HG03521 (cell line): ENCODE measurements at regions not wholly inside any gene's neighbourhood (a gene's known extent, or its start where the extent isn't known, plus 50 kb on each side); places are given as distances from the start of the nearest gene placed in this dataset.
A peak's percentile ranks its signal among the peaks of the same experiment; 100 is the strongest.

Experiments
- ATAC-seq: cut with Tn5 transposase; IDR thresholded peaks from one replicate; pipeline ENCODE4 v1.9.1; 2021; ENCODE audit warnings: mild to moderate bottlenecking, moderate library complexity; ENCODE audit not compliant: unreplicated experiment

DNA sequence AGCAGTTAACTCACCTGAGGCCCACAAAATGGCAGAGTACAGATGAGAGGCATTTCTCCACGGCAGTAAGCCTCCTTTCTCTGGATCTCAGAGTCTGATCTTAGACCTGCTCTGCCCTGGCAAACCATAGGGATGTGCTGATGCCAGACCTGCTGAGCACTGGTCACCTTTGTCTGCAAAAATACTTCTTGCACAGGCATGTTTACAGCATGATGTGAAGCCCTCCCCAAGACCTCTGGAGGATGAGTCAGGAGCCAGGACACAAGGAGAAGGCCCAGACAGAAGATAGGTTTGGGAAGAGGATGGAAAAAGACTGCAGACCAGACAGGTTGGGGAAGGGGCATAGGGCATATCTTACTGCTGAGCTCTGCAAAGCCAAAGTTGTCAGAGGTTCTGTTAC is 426.6 kb downstream of the PMP22 start:
- ATAC-seq = no peak

DNA sequence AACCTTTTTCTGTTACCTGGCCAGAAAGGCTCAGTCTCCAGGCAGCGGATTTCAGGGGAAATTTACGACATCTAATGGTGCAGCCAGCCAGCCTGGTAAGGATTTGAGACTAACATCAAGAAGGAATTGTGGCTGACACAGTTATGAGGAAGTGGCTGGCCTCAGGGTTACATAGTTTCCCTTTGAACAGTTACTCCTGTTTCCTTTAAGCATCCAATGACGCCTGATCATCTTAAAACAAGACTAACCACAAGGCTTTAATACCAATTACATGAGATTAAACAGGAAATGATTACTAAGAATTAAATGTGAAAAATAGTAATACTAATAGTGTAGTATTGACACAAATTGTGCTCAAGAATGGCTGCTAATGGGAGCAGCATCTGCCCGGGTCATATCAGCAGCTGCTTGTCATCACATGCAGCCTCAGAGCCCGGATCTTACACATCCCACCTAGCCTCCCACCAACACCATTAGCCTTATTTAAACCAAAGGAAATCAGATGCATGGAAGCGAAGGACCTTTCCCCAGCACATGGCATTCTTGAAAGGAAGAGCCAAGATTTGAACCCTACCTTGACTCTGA is 431.8 kb downstream of the PMP22 start:
- ATAC-seq = no peak

DNA sequence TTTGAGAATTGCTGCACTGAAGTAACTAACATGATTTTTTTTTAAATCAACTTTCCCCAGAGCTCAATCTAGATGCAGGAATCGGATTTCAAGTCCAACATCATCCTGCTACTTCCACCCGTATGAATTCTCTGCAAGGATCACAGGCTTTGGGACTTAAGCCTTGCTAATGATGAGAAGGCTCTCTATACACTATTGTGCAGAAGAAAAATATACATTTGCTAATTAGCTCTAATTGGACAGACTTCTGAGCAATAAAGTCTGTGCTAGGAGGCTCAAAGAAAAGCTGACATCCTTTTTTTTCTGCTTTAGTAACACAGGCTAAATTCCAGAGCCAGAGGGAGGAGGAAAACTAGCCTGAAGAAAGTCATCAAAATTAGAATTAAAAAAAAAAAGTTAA is 433.6 kb downstream of the PMP22 start:
- no peak for ATAC-seq

DNA sequence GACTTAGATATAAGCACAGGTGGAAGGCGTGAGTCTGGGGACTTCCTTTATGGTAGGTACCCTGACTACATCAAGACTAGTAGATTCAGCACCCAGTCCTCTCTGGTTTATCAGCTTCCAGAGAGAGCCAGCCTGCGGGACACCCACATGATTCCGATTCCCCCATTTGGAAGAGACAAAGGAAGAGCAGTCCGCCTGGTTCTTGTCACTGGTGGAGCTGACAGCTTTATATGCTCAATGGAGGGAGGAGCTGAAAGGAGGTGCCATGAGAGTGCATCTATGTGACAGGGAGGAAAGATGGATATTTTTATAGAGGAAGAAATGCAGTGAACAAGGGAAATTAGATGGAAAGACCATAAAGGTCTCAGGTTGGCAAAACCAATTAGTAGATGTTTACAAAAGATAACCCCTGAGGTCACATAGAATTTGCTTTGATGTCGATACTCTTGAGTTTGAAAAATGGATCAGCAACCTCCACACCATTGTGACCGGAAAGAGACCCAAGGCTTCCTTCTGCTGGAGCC is 437.7 kb downstream of the PMP22 start:
- no peak for ATAC-seq

DNA sequence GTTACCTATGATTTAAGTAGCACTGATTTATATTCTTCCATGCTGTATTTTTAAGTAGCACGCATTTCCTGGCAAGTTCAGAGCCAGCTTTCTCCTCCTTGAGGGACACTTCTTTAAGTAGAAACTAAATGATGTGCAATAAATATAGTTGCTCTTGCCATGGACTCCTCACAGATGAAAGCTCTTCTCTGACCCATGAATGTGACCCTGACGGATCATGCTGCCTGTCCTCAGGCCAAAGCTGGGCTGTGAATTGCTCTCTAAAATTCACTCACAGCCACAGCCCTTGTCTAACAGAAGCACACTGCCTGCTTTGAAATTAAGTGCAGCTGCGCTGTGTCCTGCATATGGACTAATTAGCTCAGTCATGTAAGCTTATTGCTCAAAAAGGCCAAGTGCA is 438.8 kb downstream of the PMP22 start:
- ATAC-seq = no peak

DNA sequence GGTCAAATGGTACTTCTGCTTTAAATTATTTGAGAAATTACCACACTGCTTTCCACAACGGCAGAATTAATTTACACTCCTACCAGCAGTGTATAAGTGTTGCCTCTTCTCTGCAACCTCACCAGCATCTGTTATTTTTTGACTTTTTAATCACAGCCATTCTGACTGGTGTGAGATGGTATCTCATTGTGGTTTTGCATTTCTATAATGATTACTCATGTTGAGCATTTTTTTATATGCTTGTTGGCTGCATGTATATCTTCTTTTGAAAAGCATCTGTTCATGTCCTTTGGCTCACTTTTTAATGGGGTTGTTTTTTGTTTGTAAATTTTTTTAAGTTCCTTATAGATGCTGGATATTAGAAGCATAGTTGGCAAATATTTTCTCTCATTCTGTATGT is 446.7 kb downstream of the PMP22 start:
- ATAC-seq = no peak

DNA sequence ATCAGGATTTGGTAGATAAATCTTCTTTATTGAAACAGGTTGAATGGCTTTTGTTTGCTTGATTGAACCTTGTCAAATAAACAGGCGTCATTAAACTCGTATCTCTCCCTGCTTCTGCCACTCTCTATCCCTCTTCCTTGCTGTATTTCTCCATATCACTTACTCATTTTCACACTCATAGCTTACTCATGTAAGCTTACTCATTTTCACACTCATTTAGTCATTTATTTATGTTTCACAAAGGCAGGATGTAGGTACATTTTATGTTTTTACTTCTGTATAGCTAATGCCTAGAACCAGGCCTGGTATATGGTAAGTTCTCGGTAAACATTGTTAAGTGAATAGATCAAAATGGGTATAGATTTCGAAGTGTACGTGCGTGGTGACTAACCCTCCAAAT is 450.0 kb downstream of the PMP22 start:
- ATAC-seq = no peak

DNA sequence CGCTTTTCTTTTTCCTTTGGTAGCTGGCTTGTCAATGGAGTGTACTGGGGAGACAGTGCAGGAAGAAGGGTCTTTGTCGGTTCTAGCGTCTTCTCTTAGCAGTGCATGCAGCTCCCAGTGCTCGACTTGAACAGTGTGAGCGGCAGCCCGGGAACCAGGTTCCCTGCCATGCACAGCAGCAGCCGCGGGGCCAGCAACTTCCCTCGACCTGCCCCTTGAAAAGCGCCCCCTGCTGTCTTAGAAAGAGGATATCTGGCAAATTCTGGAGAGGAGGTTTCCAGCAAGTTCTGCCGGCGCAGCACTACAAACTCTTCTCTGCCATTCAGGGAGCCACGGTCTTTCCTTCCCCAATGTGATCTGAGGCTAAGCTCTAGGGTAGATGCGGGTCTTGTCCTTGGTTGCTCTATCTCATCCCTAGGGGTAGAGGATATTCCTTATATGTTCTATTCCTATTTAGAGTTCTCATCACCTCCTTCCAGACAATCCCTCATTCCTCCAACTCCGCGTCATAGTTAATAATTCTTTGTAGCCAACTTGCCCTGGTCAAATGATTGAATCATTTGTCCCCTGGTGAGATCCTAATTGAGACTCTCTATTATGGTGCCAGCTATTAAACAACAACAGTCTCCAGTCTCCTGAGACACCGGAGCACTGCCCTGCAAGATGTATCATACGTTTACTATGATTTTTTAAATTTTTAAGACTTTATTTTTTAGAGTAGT is 451.3 kb downstream of the PMP22 start:
- ATAC-seq = no peak

DNA sequence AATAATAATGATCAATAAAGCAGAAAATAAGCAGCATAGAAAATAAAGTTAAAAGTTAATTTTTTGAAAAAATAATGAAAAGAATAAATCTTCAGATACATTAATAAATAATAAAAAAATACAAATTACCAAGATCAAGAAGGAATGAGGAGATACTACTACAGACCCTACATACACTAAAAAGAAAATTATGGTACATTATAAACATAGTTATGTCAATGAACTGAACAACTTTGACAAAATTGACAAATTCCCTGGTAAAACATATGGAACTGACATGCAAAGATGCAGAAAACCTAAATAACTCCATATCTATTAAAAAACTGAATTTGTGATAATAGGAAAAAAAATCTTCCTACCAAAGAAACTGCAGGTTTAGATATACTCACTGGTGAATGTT is 456.7 kb downstream of the PMP22 start:
- no peak for ATAC-seq

DNA sequence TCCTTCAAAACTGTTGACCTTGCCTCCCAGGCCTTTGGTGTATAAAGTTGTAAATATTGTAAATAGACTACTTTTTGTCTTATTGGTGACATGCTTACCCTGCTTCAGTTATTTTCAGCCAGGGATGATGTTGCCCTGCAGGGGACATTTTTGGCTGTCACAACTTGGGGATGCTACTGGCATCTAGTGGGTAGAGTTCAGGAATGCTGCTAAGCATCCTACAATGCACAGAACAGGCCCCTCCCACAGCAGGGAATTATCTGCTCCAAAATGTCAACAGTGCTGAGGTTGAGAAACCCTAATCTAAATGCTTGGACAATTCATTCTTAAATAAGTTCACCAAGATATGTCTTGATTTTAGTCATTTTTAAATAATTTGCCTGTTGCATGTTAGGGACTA is 459.8 kb downstream of the PMP22 start:
- ATAC-seq = no peak

DNA sequence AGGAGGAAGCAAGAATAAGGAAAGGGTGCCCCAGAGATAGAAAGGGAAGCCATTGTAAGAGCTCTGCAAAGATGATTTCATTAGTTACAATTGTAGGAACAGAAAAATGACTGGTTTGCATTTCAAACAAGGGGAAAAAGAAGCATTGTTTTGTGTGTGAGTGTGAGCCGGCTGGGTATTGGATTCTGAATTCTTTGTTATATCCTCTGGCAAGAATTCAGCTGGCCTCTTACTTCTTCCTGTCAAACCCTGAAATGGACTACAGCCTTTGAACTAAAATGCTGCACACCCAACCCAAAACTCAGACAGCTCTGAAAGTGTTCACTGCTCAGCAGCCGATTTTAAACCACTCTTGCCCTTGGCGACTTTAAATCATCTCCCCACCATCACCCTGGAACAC is 461.3 kb downstream of the PMP22 start:
- ATAC-seq = no peak

DNA sequence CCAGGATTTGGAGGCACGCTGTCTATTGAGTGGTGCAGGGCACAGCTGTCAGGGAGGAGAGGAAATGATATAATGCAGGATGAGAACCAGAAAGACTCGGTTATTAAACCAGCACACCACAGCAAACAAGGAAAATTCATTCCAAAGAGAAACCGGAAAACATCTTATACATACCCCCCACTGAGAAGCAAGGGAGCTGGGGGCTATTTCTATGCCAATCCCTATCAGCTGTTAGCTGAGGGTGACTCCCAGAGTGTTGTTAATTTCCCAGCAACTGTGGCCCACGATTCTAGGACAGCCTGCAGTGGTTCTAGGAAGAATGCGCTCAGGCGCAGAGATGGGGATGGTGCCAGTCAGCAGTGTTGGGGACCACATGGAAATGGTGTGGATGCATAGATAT is 467.3 kb downstream of the PMP22 start:
- ATAC-seq = no peak

DNA sequence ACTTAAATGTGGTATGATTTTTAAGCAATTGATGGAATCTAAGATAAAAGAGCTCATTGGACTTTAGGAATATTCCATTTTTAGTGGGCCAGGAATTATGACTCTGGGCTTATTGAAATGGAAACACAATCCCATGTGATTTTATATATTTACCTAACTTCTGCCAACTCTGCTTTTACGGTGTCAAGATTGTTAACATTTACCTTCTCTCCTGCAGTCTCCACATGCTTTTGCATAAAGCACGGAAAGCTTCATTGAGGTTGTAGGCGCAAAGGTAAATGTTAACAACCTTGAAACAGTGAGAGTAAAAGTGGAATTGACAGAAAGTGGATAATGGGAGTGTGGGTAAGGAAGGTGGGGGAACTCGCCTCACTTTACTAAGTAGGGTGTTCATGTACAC is 468.1 kb downstream of the PMP22 start:
- no peak for ATAC-seq

DNA sequence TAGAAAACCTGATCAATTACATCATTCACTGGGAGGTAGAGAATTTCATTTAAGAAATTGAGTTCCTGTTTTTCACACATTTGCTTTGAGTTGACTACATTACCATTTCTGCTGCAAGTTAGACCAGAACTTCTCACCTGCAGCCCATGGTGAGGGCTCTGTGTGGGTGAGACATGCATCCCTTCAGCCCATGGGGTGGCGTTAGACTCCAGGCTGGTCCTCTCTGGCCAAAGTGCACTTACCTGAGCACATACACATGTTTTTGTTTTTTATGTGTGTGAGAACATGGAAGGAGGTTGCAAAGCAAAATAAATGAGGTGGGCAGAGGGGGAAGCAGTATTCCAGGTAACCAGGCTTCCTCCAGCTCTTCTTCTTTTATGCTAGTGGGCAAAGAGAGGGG is 470.2 kb downstream of the PMP22 start:
- no peak for ATAC-seq

DNA sequence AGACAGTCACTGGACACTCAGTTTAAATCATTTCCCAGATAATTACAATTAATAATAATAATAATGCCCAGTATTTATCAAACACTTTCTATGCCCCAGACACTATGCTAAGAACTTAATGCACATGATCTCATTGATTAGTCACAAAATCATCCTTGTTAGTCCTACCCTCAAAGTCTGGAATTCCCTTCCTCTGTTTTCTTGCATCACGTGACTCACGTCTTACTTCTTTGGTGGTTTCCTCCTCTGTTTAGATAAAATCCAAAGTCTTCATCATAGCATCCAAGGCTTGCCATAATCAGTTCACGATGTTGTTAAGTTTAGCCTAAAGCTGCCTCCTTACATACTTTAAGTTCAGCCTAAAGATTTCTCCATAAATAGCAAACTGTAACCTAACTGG is 471.9 kb downstream of the PMP22 start:
- ATAC-seq = no peak

DNA sequence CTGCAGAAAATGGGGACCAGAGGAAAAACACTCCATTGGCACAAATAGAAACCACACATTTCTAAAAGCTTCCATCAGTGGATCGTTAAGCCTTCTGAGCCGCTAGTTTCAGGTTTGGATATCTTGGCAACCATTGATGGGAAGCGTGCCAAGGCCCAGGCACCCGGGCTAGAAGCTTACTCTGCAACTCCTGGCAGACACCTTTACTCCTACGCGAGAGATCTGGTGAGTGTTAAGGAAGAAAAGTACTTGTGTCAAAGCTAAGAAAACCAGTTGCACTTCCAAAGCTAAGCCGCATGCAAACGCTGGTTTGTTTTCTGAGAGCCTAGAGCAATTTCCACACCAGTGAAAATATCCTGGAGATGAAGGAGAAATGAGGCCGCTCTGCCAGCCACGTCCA is 472.4 kb downstream of the PMP22 start:
- ATAC-seq = no peak

DNA sequence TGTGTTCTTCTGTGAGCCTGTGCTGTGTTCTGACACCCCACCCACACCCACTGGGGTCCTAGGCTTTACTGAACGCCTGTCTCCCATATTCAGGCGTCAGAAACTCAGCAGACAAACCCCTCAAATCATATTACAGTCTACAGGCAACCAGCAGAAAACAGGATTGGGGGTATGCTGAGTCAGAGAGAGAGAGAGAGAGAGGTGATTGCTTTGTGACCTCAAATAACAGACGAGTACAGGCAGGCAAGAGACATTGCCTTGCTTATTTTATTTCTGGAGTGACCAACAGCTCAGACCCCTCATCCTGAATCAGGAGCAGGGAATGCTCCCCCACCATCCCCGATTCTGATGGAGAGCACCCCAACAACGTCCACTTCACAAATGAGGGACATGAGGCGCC is 473.9 kb downstream of the PMP22 start:
- ATAC-seq = no peak

DNA sequence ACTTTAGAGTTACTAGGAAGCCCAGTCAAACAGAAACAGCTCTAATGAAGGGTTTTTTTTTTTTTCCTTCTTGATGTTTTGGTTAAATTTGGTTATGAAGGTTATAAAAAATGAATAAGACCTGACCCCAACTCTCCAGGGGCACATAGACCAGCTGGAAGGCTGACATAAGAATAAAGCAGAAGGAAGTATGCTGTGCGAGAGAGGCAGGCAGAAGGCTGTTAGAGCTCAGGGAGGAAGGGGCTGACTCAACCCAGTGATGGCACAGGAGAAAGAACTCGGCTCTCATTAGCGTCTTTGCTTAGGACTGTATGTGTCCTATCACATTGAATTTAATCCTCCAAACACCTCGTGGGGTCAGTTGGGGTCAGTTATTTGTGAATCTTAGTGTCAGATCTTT is 474.6 kb downstream of the PMP22 start:
- ATAC-seq = no peak

DNA sequence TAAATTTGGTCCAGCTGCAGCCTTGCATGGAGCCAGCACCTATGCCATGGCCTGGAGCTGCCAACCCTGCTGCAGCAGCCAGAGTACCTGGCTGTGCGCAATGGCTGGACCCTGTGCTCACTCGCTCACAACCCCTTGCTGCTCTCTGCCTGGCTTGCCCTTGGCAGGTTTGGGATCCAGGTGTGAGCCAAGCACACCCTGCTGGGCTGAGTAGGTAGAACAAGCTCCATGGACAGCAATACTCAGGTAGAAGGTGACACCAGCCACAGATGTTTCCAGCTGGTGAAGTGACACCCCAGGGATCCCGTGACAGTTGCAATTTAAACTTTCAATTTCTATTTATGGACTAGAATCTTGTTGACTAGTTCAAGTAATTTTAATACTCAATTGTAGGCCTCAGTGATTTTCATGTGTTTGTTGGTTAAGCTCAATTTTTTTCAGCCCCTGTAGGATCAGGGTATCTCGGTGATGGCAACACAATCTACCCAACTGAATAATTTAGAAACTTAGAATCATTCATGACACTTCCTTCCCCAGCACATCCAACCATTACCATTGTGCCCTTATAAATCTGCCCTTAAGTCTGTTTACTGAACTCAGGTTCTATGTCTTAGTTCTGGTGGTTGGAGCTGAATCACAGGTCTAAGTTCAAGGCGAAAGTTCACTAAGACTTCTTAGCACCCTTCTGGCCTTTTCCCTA is 480.0 kb downstream of the PMP22 start:
- ATAC-seq = peak; percentile 67

DNA sequence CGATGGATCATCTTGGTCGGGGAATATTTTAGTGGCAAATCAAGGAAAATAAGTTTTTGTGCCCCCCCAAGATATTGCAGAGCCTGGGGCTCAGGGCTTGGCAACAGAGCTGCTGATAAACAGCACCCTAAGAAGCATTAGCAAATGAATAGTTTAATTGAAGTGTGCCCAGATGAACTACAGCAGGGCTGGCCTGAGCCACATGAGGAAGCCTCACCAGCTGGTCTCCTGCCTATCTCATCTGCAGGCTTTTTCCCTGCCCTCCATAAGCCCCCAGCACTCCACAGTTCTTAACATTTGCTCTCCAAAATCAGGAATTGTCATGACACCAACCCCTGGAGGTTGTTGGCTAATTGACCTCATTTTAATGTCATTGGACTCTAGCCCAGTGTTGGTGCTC is 480.2 kb downstream of the HS3ST3B1 start:
- ATAC-seq = no peak

DNA sequence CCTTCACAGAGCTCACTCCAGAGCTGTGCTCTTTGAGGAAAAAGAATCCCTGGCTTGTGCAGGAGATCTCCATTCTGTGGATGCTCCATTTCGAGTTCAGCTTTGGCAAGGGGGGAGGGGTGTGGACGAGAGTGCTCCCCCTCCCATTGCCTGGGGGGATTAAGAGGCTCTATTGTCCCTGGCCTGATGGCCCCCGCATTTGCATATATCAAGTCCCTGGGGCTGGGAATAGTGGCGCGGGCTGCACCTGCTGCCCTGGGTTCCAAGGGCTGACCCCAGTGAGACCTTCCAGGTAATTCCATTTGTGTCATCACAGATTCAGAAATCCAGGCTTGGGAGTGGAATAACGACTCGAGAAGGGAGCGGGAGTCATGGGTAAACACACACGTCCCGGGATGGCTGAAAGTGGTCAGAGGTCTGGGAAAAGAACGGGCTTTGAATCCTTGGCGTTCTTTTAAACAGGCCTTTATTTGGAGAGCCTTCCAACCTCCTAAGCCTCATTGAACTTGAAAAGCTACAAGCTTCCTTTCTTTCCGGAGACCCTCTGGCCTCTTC is 479.3 kb downstream of the HS3ST3B1 start:
- ATAC-seq = no peak

DNA sequence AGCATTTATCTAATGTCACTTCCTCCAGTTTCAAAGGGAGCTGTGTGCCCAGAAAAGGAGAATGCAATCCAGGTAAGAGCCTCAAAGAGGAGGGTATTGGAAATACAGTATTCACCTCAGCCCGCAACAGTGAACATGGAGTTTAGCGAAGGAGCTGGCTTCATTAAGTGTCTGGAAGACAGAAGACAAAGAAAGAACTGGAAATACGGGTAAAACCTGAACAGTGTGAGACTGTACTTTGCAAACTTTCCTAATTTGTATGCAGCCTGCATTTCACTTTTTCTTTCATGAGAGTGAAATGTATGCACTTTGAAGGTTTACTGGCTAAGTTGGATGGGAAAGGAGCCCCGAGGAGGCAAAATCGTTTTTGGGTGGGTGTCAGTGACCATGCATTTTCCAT is 478.4 kb downstream of the HS3ST3B1 start:
- no peak for ATAC-seq
